NCI-H1436 (cell line): ENCODE measurements at regions not wholly inside any gene's neighbourhood (a gene's known extent, or its start where the extent isn't known, plus 50 kb on each side); places are given as distances from the start of the nearest gene placed in this dataset.

Experiments used
- DNase-seq: peaks from one replicate; lab custom pipeline; 2025; lab: John Stamatoyannopoulos, UW

GRCh38 chr2:37838541-37839167 lies 86.4 kb upstream of the RMDN2 start:
- no peak for DNase-seq

- no peak for DNase-seq
Observed at GRCh38 chr2:37839991-37840390, 85.1 kb upstream of the RMDN2 start.

- no peak for DNase-seq
Observed at GRCh38 chr2:37842732-37843440, 82.2 kb upstream of the RMDN2 start.

GRCh38 chr2:37843556-37843955 lies 81.5 kb upstream of the RMDN2 start:
- no peak for DNase-seq

GRCh38 chr2:37846207-37846606 lies 78.9 kb upstream of the RMDN2 start:
- DNase-seq = no peak

- no peak for DNase-seq
Observed at GRCh38 chr2:37847792-37848191, 77.3 kb upstream of the RMDN2 start.

- DNase-seq = no peak
Observed at GRCh38 chr2:37848451-37848850, 76.6 kb upstream of the RMDN2 start.

- DNase-seq = no peak
Observed at GRCh38 chr2:37849911-37850310, 75.2 kb upstream of the RMDN2 start.

- DNase-seq = no peak
Observed at GRCh38 chr2:37851428-37851827, 73.7 kb upstream of the RMDN2 start.

GRCh38 chr2:37851828-37852584 lies 73.1 kb upstream of the RMDN2 start:
- DNase-seq = no peak

GRCh38 chr2:37852585-37853014 lies 72.5 kb upstream of the RMDN2 start:
- DNase-seq = no peak

GRCh38 chr2:37854676-37855282 lies 70.3 kb upstream of the RMDN2 start:
- DNase-seq = no peak

- no peak for DNase-seq
Observed at GRCh38 chr2:37855283-37856041, 69.6 kb upstream of the RMDN2 start.

- no peak for DNase-seq
Observed at GRCh38 chr2:37856101-37856751, 68.9 kb upstream of the RMDN2 start.

- DNase-seq = no peak
Observed at GRCh38 chr2:37857575-37858399, 67.3 kb upstream of the RMDN2 start.

- no peak for DNase-seq
Observed at GRCh38 chr2:37858400-37858711, 66.7 kb upstream of the RMDN2 start.

- no peak for DNase-seq
Observed at GRCh38 chr2:37858725-37859267, 66.3 kb upstream of the RMDN2 start.

GRCh38 chr2:37862620-37863019 lies 62.5 kb upstream of the RMDN2 start:
- DNase-seq = no peak

GRCh38 chr2:37864217-37864616 lies 60.9 kb upstream of the RMDN2 start:
- no peak for DNase-seq

GRCh38 chr2:37865640-37866039 lies 59.4 kb upstream of the RMDN2 start:
- DNase-seq = no peak
